NT2/D1 (cell line): ENCODE measurements at regions not wholly inside any gene's neighbourhood (a gene's known extent, or its start where the extent isn't known, plus 50 kb on each side); places are given as distances from the start of the nearest gene placed in this dataset.

Experiments used
- YY1 ChIP-seq: IDR thresholded peaks from 2 replicates; pipeline ENCODE4 v1.6.1; 2011; ENCODE audit not compliant: insufficient read length, insufficient read depth
- ZNF274 ChIP-seq: IDR thresholded peaks from 2 replicates; pipeline ENCODE4 v1.6.1; 2011; ENCODE audit warnings: mild to moderate bottlenecking, low read depth, low read length

DNA sequence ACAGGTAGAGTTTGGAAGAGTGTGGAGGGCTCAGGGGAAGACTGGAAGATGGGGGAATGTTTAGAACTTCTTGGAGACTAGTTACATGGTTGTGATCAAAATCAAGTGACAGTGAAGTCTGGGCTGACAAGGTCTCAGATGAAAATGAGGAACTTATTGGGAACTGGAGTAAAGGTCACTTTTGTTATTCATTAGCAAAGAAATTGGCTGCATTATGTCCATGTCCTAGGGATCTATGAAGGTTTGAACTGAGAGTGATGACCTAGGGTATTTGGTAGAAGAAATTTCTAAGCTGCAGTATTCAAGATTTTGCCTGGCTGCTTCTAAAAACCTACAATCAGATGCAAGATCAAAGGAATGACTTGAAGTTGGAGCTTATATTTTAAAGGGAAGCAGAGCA is 747.1 kb downstream of the KCNJ2 start:
- TF ChIP-seq ZNF274 (no peak), YY1 (no peak)
